ENCODE measurements at regions not wholly inside any gene's neighbourhood (a gene's known extent, or its start where the extent isn't known, plus 50 kb on each side); places are given as distances from the start of the nearest gene placed in this dataset.

DNA sequence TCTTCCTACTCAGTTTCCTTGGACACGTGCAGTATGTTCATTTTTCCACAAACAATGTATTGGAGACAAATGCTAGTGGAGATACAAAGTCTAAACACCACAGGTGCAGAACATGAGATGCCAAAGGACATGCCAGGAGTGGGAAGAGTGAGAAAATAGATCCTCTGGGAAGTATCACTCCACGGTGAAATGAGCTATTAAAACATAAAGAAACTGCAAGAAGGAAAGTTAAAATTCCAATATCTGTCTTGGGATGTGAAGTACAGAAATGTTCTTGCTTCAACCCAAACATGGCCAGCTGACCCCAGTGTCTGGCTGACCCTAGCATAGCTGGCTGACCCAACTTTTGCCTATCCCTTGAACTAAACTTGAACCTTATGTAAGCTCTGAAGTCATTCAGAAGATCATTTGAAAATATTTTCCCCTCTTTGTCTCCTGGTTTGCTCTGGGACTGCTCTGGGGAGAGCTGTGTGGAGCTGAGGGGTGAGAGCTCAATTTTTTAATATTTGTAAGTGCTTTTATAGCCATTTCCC lies 59.5 kb downstream of the FZD1 start:
- H3K27me3 ChIP-seq (ENCODE audit: insufficient read depth, low read length) = peaks cover 18% of the 10 kb centered on the region; the same call in 1 of the 2 replicates
- H3K4me3 ChIP-seq (replicated peaks in 1 of 2; ENCODE audit: low read depth in 1 of 2, low read length in 2 of 2) = no peak overlapping the region
- RAD21 ChIA-PET (ENCODE audit: low non-redundant PET in 1 of 2, low total read pairs in 2 of 2, uncharacterized antibody in 2 of 2, unreplicated experiment in 2 of 2) = no interaction called here
- H3K9ac ChIP-seq (ENCODE audit: low read length) = no peak overlapping the region
- POLR2A ChIA-PET = no interaction called here
- H3K9me3 ChIP-seq (ENCODE audit: control insufficient read depth in 1 of 2, insufficient read depth in 1 of 2, low read depth in 1 of 2, low read length in 2 of 2) = no peaks in the 10 kb centered on the region
- no peak overlapping the region for H2AFZ ChIP-seq (ENCODE audit: low read depth, low read length, poor library complexity, severe bottlenecking)
- H3K9me2 ChIP-seq (ENCODE audit: insufficient read depth) = no peaks in the 10 kb centered on the region
- CTCF ChIA-PET = no interaction called here
- no peaks in the 10 kb centered on the region for H3K4me1 ChIP-seq (ENCODE audit: control insufficient read depth in 1 of 2, insufficient read depth in 2 of 2, low read length in 2 of 2)
- DNase-seq (ENCODE audit: low read depth, low spot score) (no peak), ATAC-seq (no peak)
- H3K36me3 ChIP-seq (ENCODE audit: control insufficient read depth in 1 of 2, insufficient read depth in 2 of 2, low read length in 2 of 2) = no peaks in the 10 kb centered on the region
- BruUV-seq (replicated peaks) = no TSS peak
- intact Hi-C loops (cut with micrococcal nuclease) = no loop called here
- no peaks in the 10 kb centered on the region for H4K20me1 ChIP-seq (ENCODE audit: insufficient read depth)
- H3K27ac ChIP-seq (ENCODE audit: low read depth, low read length) = no peak overlapping the region
- H3K79me2 ChIP-seq (ENCODE audit: insufficient read depth, low read length) = no peaks in the 10 kb centered on the region
- TF ChIP-seq CEBPB (IDR thresholded peaks at IDR 0.05; ENCODE audit: low read depth) (no peak), SIN3A (IDR thresholded peaks at IDR 0.05; ENCODE audit: low read depth) (no peak), EGR1 (IDR thresholded peaks at IDR 0.05; ENCODE audit: low read depth) (no peak), SRF (IDR thresholded peaks at IDR 0.05; ENCODE audit: low read depth) (no peak), CTCF (IDR thresholded peaks at IDR 0.05 in 2 of 3, conservative IDR thresholded peaks at IDR 0.05 in 1 of 3; ENCODE audit: borderline replicate concordance in 1 of 3, insufficient read depth in 1 of 3, low read depth in 2 of 3, low read length in 2 of 3) (no peak), EZH2 (IDR thresholded peaks at IDR 0.05) (no peak), ZBTB33 (IDR thresholded peaks at IDR 0.05; ENCODE audit: extremely low read depth, insufficient replicate concordance, low read length) (no peak)
- TF ChIP-seq, protein P1, sequence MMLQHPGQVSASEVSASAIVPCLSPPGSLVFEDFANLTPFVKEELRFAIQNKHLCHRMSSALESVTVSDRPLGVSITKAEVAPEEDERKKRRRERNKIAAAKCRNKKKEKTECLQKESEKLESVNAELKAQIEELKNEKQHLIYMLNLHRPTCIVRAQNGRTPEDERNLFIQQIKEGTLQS (IDR thresholded peaks at IDR 0.05) = no peak
- H3K4me2 ChIP-seq (ENCODE audit: low read length) = no peak overlapping the region
